ENCODE measurements at regions not wholly inside any gene's neighbourhood (a gene's known extent, or its start where the extent isn't known, plus 50 kb on each side); places are given as distances from the start of the nearest gene placed in this dataset.

DNA sequence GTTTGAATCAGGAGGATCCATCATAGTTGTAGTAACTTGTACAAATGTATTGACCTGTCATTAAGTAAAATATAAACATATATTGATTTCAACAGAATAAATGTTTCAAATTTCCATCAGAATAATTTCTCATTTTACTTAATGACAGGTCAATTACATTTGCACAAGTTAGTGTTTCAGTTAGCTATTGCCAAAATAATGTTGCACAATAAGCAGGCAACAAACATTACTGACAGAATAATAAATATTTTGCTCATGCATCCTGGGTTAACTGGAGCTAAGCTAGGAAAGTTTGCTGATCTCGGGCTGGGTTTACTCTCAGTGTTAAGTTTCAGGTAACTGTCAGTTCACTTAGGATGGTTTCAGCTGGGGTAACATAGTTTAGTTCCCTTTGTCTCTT lies 822.4 kb downstream of the KCNT2 start:
- H2AFZ ChIP-seq (replicated peaks): no peak overlapping the region

GRCh38 chr1:195773931-195774330 lies 834.3 kb downstream of the KCNT2 start:
- TF ChIP-seq, protein P1, sequence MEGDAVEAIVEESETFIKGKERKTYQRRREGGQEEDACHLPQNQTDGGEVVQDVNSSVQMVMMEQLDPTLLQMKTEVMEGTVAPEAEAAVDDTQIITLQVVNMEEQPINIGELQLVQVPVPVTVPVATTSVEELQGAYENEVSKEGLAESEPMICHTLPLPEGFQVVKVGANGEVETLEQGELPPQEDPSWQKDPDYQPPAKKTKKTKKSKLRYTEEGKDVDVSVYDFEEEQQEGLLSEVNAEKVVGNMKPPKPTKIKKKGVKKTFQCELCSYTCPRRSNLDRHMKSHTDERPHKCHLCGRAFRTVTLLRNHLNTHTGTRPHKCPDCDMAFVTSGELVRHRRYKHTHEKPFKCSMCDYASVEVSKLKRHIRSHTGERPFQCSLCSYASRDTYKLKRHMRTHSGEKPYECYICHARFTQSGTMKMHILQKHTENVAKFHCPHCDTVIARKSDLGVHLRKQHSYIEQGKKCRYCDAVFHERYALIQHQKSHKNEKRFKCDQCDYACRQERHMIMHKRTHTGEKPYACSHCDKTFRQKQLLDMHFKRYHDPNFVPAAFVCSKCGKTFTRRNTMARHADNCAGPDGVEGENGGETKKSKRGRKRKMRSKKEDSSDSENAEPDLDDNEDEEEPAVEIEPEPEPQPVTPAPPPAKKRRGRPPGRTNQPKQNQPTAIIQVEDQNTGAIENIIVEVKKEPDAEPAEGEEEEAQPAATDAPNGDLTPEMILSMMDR (IDR thresholded peaks at IDR 0.05): no peak
- TF ChIP-seq EZH2phosphoT487 (IDR thresholded peaks at IDR 0.05): no peak
- no peak for TF ChIP-seq EZH2 (IDR thresholded peaks at IDR 0.05)
- Histone ChIP-seq H3K4me3 (no peak overlapping the region), H3K79me2 (ENCODE audit: low read depth) (no peaks in the 10 kb centered on the region), H4K20me1 (ENCODE audit: low read depth) (no peaks in the 10 kb centered on the region), H3K9ac (no peak overlapping the region), H3K9me3 (ENCODE audit: low read depth) (no peaks in the 10 kb centered on the region), H3K4me1 (no peaks in the 10 kb centered on the region), H3K27me3 (no peaks in the 10 kb centered on the region), H3F3A (ENCODE audit: low read depth) (no peaks in the 10 kb centered on the region), H3K4me2 (no peak overlapping the region), H3K36me3 (no peaks in the 10 kb centered on the region), H2AFZ (replicated peaks) (no peak overlapping the region), H3K27ac (no peak overlapping the region)
- no peak for DNase-seq (ENCODE audit: low spot score)
- Mint-ChIP-seq H3K27ac (no peak overlapping the region), H3K9me3 (no peaks in the 10 kb centered on the region), H3K4me3 (no peak overlapping the region), H3K36me3 (no peaks in the 10 kb centered on the region), H3K4me1 (no peaks in the 10 kb centered on the region), H3K27me3 (ENCODE audit: insufficient read depth, low read depth) (no peaks in the 10 kb centered on the region)

More for the DNA sequence above, 822.4 kb downstream of the KCNT2 start:
- Histone ChIP-seq H3K4me3 (no peak overlapping the region), H4K20me1 (ENCODE audit: low read depth) (no peaks in the 10 kb centered on the region), H3K27ac (no peak overlapping the region), H3K79me2 (ENCODE audit: low read depth) (no peaks in the 10 kb centered on the region), H3K27me3 (no peaks in the 10 kb centered on the region), H3K4me2 (no peak overlapping the region), H3K36me3 (no peaks in the 10 kb centered on the region), H3F3A (ENCODE audit: low read depth) (no peaks in the 10 kb centered on the region), H3K9me3 (ENCODE audit: low read depth) (no peaks in the 10 kb centered on the region), H3K4me1 (no peaks in the 10 kb centered on the region), H3K9ac (no peak overlapping the region)
- peaks cover 4% of the 10 kb centered on the region for H3K9me3 Mint-ChIP-seq
- no peak for DNase-seq (ENCODE audit: low spot score)
- no peaks in the 10 kb centered on the region for H3K36me3 Mint-ChIP-seq
- no peak overlapping the region for H3K27ac Mint-ChIP-seq
- TF ChIP-seq, protein P1 (IDR thresholded peaks at IDR 0.05): no peak
- no peak for TF ChIP-seq EZH2phosphoT487 (IDR thresholded peaks at IDR 0.05)
- H3K4me1 Mint-ChIP-seq: no peaks in the 10 kb centered on the region
- H3K27me3 Mint-ChIP-seq (ENCODE audit: insufficient read depth, low read depth): no peaks in the 10 kb centered on the region
- H3K4me3 Mint-ChIP-seq: no peak overlapping the region

DNA sequence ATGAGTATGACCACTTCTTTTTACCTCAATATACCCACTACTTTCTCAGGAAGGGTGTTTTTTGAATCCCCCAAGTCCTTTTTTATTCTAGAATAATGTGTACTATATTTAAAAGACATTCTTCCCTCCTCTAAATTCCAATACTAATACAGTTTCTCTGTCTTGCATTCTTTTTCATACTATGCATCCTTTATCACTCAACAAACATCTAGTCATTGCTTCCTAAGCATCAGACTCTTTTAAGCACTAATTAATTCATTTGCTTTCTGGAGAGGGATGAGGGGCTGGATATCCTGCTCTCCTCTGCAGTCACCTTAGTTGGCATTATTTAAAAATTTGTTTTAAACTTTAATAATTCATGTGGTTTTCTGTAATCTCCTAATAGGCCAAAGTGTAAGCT lies 838.8 kb downstream of the KCNT2 start:
- Histone ChIP-seq H3F3A (ENCODE audit: low read depth) (no peaks in the 10 kb centered on the region), H4K20me1 (ENCODE audit: low read depth) (no peaks in the 10 kb centered on the region), H3K4me1 (no peaks in the 10 kb centered on the region), H3K36me3 (no peaks in the 10 kb centered on the region), H3K4me3 (no peak overlapping the region), H3K9ac (no peak overlapping the region), H3K9me3 (ENCODE audit: low read depth) (no peaks in the 10 kb centered on the region), H3K27me3 (no peaks in the 10 kb centered on the region), H3K27ac (no peak overlapping the region), H2AFZ (replicated peaks) (no peak overlapping the region), H3K79me2 (ENCODE audit: low read depth) (no peaks in the 10 kb centered on the region), H3K4me2 (no peak overlapping the region)
- Mint-ChIP-seq H3K36me3 (no peaks in the 10 kb centered on the region), H3K27me3 (ENCODE audit: insufficient read depth, low read depth) (no peaks in the 10 kb centered on the region), H3K27ac (no peak overlapping the region), H3K9me3 (no peaks in the 10 kb centered on the region), H3K4me3 (no peak overlapping the region), H3K4me1 (no peaks in the 10 kb centered on the region)
- TF ChIP-seq EZH2phosphoT487 (IDR thresholded peaks at IDR 0.05): no peak
- TF ChIP-seq, protein P1 (IDR thresholded peaks at IDR 0.05): no peak
- DNase-seq (ENCODE audit: low spot score): no peak

DNA sequence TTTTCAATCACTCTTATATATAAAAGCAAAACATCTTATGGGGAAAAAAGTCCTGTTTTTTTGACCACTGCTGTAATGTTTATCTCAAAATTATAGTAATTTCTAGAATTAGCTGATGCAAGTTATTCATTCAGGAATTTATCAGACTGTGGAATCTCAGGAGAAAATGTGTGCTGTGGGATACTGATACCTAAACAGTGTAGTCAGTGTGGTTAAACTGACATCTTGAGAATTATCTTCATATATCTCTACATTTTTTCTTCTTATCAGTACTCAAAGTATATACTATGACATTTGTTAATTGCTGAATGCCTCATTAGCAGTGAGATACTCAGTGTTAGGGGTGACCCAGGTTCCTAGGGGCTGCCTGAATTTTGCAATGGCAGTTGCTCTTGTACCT lies 839.3 kb downstream of the KCNT2 start:
- H3K4me2 ChIP-seq: no peak overlapping the region
- Mint-ChIP-seq H3K9me3 (no peaks in the 10 kb centered on the region), H3K36me3 (no peaks in the 10 kb centered on the region), H3K27ac (no peak overlapping the region), H3K4me1 (no peaks in the 10 kb centered on the region), H3K4me3 (no peak overlapping the region), H3K27me3 (ENCODE audit: insufficient read depth, low read depth) (no peaks in the 10 kb centered on the region)
- no peaks in the 10 kb centered on the region for H3K4me1 ChIP-seq
- no peak overlapping the region for H3K27ac ChIP-seq
- TF ChIP-seq, protein P1 (IDR thresholded peaks at IDR 0.05): no peak
- TF ChIP-seq EZH2phosphoT487 (IDR thresholded peaks at IDR 0.05) (no peak), EZH2 (IDR thresholded peaks at IDR 0.05) (no peak)
- H3K9me3 ChIP-seq (ENCODE audit: low read depth): no peaks in the 10 kb centered on the region
- no peak overlapping the region for H3K4me3 ChIP-seq
- no peak overlapping the region for H3K9ac ChIP-seq
- H2AFZ ChIP-seq (replicated peaks): no peak overlapping the region
- H3K79me2 ChIP-seq (ENCODE audit: low read depth): no peaks in the 10 kb centered on the region
- no peaks in the 10 kb centered on the region for H4K20me1 ChIP-seq (ENCODE audit: low read depth)
- no peak for DNase-seq (ENCODE audit: low spot score)
- no peaks in the 10 kb centered on the region for H3F3A ChIP-seq (ENCODE audit: low read depth)
- H3K36me3 ChIP-seq: no peaks in the 10 kb centered on the region
- H3K27me3 ChIP-seq: no peaks in the 10 kb centered on the region

All from neural progenitor cell (in vitro differentiated cells).